Nucleus accumbens (tissue), 56 donors: ENCODE measurements at regions not wholly inside any gene's neighbourhood (a gene's known extent, or its start where the extent isn't known, plus 50 kb on each side); places are given as distances from the start of the nearest gene placed in this dataset.
A peak's percentile ranks its signal among the peaks of the same experiment; 100 is the strongest.

ENCODE experiments used
- DNase-seq, 56 donors: peaks; one replicate each; lab custom pipeline; 2025; lab: John Stamatoyannopoulos, UW

DNA sequence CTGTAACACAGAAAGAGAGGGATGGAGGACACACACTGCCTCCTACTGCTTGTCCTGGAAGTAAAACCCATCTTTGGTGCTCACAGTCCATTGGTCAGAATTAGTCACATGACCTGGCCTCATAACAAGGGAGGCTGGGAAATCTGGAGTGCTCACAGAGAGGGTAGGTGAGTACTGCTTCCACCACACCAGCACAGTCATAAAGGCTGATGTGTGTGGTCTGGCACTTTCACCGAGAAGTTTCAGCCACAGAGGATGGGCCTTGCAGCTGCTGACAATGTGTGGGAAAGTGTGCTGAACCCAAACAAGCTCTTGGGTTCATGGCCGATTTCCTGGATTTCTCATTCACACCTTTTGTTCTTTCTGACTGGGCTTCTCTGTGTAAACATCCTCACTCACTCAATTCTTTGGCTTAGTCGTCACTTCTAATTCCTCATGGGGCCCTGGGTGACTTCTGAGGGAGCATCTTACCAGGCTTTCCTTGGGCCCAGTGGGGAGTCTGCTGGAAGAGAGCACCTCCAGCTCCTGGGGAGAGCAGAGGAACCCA, 100.7 kb downstream of the ASB7 start:
- no peak for DNase-seq

DNA sequence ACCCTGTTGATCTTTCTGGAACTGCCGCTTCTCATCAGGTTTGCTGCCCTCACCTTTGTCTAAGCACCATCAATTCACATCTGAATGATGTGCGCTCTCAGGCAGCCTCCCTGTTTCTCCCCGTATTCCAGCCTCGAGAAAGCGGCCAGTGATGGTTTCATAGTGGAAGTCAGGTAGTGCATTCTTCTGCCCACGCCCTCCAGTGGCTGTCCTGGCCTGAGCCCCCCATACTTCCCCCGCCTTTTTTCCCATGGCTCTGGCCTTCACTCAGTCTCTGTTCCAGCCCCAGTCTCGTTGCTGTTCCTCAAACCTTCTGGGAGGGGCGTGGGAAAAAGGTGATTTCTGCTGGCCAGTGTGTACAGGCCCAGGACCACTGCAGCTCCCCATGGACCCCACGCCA, 101.3 kb downstream of the ASB7 start:
- DNase-seq, result no peak

DNA sequence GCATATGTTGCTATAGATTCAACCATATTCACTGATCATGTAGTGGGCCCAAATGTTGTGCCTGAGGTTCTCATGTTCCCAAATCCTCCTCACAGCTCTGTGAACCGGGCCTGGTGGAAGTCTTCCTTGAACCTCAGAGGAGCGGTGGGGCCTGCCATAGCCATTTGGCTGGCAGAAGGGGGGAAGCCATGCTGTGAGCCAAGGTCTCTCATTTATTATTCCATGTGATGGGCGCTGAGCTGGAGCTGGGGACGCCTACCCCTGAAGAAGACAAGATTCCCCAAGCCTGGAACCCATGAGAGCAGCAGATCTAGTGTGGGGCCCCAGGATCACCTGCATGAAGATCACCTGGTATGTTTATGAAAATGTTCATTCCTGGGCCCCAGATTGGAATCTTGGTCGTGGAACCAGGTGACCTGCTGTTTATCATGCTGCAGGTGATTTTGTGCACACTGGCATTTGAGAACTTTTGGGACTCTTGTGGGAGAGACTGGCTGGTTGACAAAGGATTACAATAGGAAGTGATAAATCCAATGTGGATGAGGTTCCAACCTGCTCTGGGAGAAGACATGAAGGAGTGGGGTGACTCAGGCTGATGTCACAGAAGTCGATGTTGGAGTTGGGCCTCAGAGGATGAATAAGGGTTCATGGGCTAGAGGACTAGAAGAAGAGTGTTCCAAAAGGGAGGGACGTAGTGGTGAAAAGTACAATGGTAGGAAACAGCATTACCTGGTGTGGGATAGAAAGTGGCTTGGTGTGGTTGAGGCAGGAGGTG, 102.1 kb downstream of the ASB7 start:
- DNase-seq, result no peak

DNA sequence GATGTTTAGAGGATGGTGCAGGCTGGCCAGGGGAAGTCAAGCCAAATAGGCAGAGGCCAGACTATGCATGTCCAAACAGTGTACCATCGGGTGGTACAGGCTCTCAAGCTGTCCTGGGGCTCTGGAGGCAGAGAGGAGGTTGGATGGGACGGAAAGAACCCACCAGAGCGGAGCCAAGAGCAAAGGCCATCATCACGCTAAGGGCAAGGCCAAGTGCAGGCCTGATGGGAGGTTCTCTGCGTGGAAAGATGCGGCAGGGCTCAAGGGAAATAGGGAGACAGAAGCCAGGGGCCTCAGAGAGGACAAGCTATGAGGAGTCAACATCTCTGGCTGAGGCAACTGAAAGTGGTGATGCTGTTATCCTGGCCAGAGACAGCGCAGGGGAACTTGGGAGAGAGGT, 102.7 kb downstream of the ASB7 start:
- DNase-seq, result no peak

DNA sequence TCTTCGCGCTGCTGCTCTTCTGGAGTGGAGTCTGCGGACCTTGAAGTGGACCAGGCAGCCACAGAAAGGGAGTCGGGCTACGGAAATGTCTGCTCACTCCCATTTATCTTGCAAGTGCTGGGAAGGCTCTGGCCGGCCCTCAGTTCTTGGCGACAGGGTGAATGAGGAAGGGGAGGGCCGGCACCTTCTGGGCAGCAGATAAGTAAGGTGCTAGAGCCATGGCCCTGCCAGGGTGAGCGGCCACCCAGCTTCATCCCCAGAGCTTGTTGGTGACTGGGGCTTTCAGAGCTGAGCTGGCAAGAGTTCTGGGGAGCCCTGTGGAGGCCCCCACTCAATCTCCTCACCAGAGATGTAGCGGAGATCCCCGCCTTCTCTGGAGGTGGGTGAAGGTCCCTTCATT, 103.5 kb downstream of the ASB7 start:
- no peak for DNase-seq

DNA sequence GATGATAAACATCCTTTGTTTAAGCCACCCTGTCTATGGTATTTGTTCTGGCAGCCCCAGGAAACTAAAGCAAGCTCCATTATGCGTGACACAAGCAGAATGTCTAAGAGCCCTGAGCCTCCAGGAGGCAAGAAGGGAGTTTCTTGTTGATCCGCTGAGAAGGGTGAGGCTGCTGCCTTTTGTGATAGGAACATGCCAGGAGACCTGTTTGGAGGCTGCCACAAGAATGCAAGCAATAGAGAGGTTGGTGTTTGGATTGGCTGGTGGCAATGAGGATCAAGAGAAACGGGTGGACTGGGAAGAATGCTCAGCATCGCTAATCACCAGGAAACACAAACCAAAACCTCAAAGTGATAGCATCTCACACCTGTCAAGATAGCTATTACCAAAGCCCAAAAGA, 104.8 kb downstream of the ASB7 start:
- no peak for DNase-seq

DNA sequence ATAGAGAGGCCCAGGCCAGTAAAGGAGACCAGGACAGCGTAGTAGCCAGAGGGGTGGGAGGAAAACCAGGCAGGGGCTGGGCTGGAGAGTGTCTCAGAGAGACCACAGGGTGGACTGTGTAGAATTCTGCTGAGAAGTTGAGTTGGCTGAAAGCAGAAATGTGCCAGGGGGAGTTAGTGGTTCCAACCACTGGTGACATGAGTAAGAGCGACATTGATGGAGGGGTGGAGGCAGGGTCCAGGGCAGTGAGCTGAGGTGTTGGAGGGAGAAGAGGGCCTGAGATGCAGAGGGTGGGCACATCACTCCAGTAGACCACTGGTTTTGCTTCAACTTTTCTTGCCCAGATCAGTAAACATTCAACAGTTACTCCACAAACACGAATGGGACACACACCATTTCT, 106.5 kb downstream of the ASB7 start:
- DNase-seq, result no peak

DNA sequence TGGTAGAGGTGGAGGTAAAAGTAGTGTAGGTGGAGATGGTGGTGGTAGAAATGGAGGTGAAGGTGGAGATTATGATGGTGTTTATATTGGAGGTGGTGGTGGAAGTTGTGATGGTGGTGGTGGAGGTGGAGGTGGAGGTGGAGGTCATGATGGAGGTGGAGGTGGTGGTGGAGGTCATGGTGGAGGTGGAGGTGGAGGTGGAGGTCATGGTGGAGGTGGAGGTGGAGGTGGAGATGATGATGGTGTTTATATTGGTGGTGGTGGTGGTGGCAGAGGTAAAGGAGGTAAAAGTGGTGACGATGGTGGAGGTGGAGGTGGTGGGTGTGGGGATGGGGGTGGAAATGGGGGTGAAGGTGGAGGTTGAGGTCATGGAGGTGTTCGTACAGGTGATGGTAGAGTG, 107.8 kb downstream of the ASB7 start:
- no peak for DNase-seq

DNA sequence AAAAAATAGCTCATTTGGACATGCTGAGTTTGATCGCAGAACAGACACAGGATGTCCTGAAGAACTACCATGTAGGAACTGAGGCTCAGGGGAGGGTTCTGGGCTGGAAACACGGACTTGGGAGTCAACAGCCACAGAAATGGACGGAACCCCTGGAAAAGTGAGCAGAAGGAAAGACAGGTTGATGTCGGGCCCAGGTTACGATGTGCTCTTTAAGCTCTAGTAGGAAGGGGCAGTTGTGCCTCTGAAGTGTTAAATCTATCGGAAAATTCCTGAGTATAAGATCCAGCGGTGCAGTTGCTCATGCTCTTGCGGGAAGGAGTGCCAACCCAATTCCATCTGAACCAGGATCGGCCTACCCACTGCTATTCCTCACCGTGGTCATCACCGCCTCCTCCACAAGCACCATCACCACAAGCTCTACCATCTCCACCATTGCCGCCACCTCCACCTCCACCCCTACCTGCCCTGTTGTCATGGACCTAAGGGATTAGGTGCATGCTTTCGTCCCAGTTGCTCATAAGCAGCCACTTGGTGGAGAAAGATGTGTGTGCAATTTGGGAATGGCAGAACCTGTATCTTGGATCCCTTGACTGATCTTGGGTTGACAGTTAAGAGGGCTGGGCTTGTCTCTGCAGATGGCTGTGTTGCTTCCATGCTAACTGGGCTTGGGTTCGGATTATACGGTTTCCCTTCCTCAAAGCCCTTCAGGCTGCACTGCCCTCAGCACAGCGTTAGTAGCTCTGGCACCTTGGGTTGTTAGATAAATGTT, 108.5 kb downstream of the ASB7 start:
- no peak for DNase-seq

DNA sequence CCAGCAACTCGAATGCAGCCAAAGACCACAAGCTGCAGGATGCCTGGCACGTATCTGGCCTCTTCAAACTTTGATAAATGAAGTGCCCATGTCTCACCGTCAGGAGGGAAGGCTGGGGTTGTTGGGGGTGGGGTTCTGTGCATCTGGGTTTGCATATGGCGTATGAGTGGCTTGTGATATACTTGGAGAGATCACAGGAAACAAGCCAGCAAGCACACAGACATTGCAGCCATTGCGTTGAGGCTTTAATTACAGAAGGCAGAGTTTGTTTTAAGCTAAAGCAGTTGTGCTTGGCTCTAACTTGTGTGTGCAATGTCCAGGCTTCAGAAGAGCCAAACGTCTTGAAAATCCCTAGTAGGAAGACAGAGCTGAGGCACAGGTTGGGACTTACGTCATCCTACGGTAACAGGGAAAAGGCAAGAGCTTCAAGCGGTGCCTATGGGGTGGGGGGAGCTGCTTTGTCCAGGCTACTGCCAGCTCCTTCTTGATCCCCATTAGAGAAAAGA, 109.2 kb downstream of the ASB7 start:
- DNase-seq, result no peak

DNA sequence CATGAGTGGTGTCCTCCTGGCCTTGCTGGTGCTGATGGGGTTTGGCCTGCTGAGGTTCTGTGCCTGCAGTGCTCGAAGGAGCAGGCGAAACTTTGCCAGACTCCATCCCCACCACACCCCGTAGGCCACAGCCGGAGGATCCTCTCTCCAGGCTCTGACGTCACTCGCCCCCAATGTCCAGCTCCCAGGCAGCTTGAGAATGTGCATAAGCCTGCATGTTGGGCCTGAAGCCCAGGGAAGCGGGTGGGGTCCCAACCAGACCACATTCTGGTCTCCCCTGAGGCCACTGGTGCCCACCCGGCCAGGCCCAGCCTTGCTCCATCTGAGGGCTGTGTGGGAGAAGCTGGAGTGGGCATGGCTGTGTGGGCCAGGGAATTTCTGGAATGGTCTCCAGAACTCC, 109.8 kb downstream of the ASB7 start:
- DNase-seq, result no peak

DNA sequence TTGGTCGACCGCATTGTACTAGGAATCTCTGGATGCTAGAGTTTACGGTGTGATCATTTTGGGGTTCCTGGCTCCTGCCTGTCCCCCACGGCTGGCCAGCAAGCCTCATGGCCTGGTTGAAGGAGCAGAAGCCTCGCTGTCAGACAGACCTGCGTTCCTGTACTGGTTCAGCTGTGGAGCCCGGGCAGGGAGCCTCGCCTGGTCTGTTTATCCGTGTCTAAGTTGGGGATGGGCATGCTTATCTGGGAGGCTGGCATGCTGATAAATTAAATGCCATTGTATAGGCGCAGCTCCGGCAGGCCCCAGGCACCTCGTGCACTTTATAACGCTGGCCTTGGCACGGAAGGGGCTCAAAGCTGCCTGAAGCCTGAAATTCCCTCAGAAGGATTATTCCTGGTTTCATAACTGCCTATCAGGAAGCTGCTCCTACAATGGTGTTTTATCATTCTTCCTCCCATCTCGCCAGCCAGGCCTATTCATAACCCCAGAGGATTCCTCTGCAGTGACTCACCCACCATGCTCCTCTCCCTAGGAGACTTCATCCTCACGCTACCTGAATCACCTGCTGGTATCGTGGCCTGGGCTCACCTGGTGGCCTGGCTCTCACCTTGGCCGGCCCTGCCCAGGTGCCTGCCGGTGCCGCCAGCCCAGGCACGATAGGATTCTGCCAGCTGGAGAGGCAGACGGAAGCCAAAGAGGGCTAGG, 110.9 kb downstream of the ASB7 start:
- DNase-seq, result no peak

DNA sequence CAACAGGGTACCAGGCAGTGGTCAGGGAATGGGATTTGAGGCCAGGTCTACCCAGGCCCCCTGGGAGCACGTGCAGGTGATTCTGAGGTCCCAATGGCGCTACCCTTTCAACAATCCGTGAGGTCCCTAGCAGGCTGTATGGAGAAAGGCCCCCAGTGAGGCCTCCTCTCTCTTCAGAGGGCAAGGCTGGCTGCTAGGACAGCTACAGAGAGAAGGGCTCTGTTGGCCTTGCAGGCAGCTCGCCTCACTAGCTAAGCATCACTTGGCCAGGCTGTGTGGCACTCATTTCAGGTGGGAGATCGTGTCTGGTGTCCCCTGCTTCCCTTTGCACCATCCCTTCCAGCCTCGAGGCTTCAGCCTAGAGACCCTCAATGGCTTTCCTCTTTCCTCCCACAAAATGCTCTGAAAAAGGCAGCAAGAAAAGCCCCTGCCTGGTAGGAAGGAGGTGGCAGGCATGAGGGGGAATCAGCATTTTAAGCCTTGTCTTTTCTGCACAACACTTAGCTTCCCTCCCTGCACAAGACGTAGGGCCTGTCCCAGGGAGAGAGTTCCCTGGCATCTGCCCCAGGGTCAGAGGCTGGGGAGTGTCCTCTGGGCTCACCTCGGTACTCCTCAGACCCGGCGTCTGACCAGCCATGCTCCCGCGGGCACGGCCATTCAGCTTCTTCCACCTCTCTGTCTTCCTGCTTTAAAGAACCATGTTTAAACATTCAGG, 111.8 kb downstream of the ASB7 start:
- no peak for DNase-seq

DNA sequence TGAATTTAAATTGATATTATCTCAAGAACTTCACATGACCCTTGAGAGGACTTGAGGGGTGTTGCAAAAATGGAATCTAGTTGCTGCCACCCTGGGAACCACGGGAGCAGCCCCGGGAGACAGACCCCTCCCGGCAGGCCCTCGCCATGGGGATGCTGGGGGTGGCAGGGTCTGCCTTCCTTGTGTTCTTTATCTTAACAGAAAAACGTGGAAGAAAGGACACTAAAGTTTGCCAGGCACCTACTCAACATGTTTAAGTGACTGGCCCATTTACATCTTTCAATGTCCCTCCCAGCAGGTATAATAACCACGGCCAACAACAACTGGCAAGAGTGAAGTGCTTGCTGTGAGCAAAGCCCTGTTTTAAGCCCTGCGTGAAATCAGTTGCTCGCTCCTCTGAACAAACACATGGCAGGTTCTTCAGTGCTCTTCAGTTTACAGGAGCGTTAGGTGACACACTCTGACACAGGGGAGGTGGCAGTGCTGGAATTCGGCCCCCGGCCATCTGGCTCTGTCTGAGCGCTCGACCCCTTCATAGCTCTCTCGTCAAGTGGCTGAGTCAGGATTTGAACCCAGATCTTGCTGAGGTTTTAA, 112.5 kb downstream of the ASB7 start:
- DNase-seq, result no peak

DNA sequence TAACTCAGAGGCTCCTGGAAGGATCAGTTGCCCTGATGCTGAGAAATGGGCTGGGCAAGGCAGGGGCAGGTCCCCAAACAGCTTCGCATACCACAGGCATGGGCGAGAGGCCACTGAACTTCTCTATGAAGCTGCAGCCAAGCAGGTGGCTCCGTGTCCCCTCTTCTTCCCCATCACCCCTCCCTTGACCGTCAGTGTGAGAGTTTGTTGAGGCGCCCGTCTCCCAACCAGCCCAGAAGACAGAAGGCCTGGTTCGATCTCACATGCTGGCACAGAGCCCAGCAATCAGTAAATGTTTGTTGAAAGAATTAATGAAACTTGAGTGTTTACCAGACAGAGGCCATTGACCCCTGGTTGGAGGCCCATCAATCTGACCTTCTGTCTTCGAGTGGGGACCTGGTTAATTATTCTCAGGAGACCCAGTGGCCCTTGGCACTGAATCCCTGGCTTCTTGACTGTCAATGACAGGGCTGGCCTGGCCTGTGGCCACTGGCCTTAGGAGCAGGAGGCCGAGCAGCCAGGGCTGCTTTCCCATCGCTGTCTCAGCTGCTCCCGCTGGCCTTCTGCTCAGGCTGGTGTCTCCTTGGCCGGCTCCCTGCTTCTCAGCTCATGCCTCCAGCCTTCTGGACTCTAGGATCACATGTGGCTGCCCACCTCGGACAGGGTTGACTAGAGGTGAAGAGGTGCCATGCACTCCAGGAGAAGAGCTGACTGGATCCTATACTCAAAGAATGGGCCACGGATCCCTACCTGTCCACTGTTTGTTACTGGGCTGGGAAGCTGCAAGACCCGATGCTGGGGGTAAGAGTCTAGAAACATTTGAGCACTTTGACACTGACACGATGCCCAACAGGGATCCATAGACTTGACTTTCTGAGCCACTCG, 113.4 kb downstream of the ASB7 start:
- DNase-seq, result peak in 2 of 56 donors; percentile 3 to 29

DNA sequence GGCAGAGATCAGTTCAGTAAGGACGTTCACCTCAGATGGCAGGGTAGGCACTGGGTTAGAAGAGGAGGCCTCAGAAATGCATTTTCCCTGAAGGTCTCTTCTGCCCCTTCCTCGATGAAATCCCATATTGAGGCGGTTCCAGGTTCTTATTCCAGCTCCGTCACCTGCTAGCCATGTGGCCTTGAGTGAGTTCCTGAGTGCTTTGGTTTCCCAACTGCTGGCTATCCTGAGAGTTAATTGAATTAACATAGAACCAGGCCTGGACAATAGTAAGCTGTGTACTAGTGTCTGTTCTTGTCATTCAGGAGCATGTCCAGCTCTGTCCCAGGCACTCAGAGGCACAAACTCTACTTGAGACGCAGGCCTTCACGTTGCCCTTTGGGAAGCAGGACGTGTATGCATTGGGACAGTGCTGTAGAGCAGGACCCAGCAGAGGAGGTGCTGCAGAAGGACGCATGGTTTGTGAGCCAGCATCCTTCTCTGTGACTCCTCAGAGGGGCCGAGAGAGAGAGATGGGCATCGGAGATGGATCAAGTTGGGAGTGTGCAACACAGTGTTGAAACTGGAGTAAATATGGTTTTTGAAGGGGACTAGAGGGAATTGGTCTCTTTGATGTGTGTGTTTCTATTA, 114.2 kb downstream of the ASB7 start:
- DNase-seq, result no peak

DNA sequence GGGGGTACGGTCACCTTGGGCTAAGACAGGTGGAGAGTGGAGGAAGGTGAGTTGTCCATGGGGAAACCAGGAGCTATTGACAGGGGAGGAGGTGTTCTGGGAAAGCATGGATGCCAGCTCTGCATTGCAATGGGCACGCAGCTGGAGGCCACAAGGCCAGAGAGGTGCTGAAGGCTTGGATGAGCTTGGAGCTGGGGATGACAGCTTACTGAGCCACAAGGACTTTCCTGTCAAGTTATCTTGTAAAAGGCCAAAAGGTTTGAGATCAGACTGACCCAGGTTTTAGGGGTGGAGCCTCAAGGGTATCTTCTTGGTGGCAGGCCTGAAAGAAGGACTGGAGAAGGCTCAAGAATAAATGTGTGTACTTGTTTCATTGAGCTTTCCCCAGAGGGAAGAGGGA, 115.2 kb downstream of the ASB7 start:
- no peak for DNase-seq
